SW480 (cell line): ENCODE measurements at regions not wholly inside any gene's neighbourhood (a gene's known extent, or its start where the extent isn't known, plus 50 kb on each side); places are given as distances from the start of the nearest gene placed in this dataset.
"Not testable (repeated sequence)": the region's sequence is repeated elsewhere in the genome, so short reads cannot be mapped to it uniquely, and the experiment has no call there.

Source experiments
- DNase-seq: peaks from one replicate; pipeline ENCODE4 v3.0.0-alpha.2; 2016; ENCODE audit warnings: low spot score

GRCh38 chr21:38912102-38912629 lies 106.4 kb downstream of the ETS2 start:
- no peak for DNase-seq

GRCh38 chr21:38911484-38912101 lies 105.9 kb downstream of the ETS2 start:
- peak; percentile 47 for DNase-seq

- DNase-seq: peak; percentile 81
Measured at GRCh38 chr21:38910390-38911067, 104.8 kb downstream of the ETS2 start.

- no peak for DNase-seq
Measured at GRCh38 chr21:38909929-38910328, 104.2 kb downstream of the ETS2 start.

- no peak for DNase-seq
Measured at GRCh38 chr21:38909109-38909508, 103.4 kb downstream of the ETS2 start.

GRCh38 chr21:38908537-38908936 lies 102.8 kb downstream of the ETS2 start:
- DNase-seq: no peak

GRCh38 chr21:38905752-38906151 lies 100.0 kb downstream of the ETS2 start:
- DNase-seq: no peak

GRCh38 chr21:38905328-38905727 lies 99.6 kb downstream of the ETS2 start:
- no peak for DNase-seq

GRCh38 chr21:38903690-38904139 lies 98.0 kb downstream of the ETS2 start:
- no peak for DNase-seq

GRCh38 chr21:38902608-38903445 lies 97.1 kb downstream of the ETS2 start:
- no peak for DNase-seq

GRCh38 chr21:38900499-38900898 lies 94.8 kb downstream of the ETS2 start:
- no peak for DNase-seq

- DNase-seq: not testable (repeated sequence)
Measured at GRCh38 chr21:38899985-38900384, 94.3 kb downstream of the ETS2 start.

GRCh38 chr21:38899277-38899947 lies 93.7 kb downstream of the ETS2 start:
- no peak for DNase-seq

- no peak for DNase-seq
Measured at GRCh38 chr21:38898422-38899096, 92.8 kb downstream of the ETS2 start.

GRCh38 chr21:38897532-38898421 lies 92.0 kb downstream of the ETS2 start:
- no peak for DNase-seq

GRCh38 chr21:38894899-38895298 lies 89.2 kb downstream of the ETS2 start:
- DNase-seq: no peak

- DNase-seq: no peak
Measured at GRCh38 chr21:38888991-38889561, 83.3 kb downstream of the ETS2 start.

- DNase-seq: no peak
Measured at GRCh38 chr21:38887749-38888148, 82.0 kb downstream of the ETS2 start.

- DNase-seq: no peak
Measured at GRCh38 chr21:38887062-38887686, 81.4 kb downstream of the ETS2 start.

- DNase-seq: no peak
Measured at GRCh38 chr21:38885909-38886308, 80.2 kb downstream of the ETS2 start.
